H1 (cell line): ENCODE measurements at regions not wholly inside any gene's neighbourhood (a gene's known extent, or its start where the extent isn't known, plus 50 kb on each side); places are given as distances from the start of the nearest gene placed in this dataset.

ENCODE experiments used
- CTCF ChIA-PET: fragments of 300-600 bp; sonication (Branson Sonifier 250); formaldehyde crosslinking; loops from one replicate; lab custom pipeline; 2021; ENCODE audit not compliant: partially characterized antibody; lab: Charles Lee
- POLR2A ChIA-PET: fragments of 300-600 bp; sonication (Branson Sonifier 250); formaldehyde crosslinking; loops from one replicate; lab custom pipeline; 2021; ENCODE audit warnings: inconsistent platforms; ENCODE audit not compliant: partially characterized antibody; lab: Charles Lee
- DNase-seq, 2 experiments: peaks; one replicate each; pipeline versions ENCODE4 v3.0.0 to v3.0.0-alpha.2; 2010 to 2022; ENCODE audit warnings: low spot score in 2 of 2, low read depth in 1 of 2, mixed read lengths in 1 of 2
- FAIRE-seq: peaks from 2 replicates; lab custom pipeline; 2011; peaks lifted over from hg19 to GRCh38; lab: Jason Lieb, UNC
- H2AFZ ChIP-seq: 2 replicates; pipeline ENCODE4 v1.8.1; 2012; ENCODE audit warnings: low read length, inconsistent platforms
- H2AK5ac ChIP-seq: 2 replicates; pipeline ENCODE4 v1.6.1; 2013; ENCODE audit warnings: low read depth, low read length
- H2BK120ac ChIP-seq: replicated peaks from 2 replicates; pipeline ENCODE3; 2013; ENCODE audit warnings: low read depth, low read length, inconsistent platforms
- H2BK12ac ChIP-seq: 2 replicates; pipeline ENCODE4 v1.6.1; 2013; ENCODE audit warnings: low read depth, low read length
- H2BK15ac ChIP-seq: 2 replicates; pipeline ENCODE4 v1.6.1; 2013; ENCODE audit warnings: low read length
- H2BK20ac ChIP-seq: 2 replicates; pipeline ENCODE4 v1.6.1; 2013; ENCODE audit warnings: low read length
- H2BK5ac ChIP-seq: 2 replicates; pipeline ENCODE4 v1.6.1; 2013; ENCODE audit warnings: low read depth, low read length
- H3K14ac ChIP-seq: 2 replicates; pipeline ENCODE4 v1.6.1; 2013; ENCODE audit warnings: inconsistent platforms; ENCODE audit not compliant: insufficient read length
- H3K18ac ChIP-seq: 2 replicates; pipeline ENCODE4 v1.6.1; 2013; ENCODE audit warnings: low read length; ENCODE audit errors: extremely low read depth
- H3K23ac ChIP-seq: 2 replicates; pipeline ENCODE4 v1.6.1; 2013; ENCODE audit warnings: inconsistent platforms; ENCODE audit not compliant: insufficient read length
- H3K23me2 ChIP-seq: 2 replicates; pipeline ENCODE4 v1.6.1; 2013; ENCODE audit warnings: low read depth, low read length
- H3K27ac ChIP-seq: 2 replicates; pipeline ENCODE4 v1.6.1; 2011; ENCODE audit warnings: low read depth, low read length, inconsistent platforms
- H3K27me3 ChIP-seq, 4 experiments: replicated peaks in 1 of 4; 1 replicate in 1 of 4; 2 replicates in 3 of 4; pipeline versions ENCODE4 v1.6.1 to v1.8.1; 2011 to 2013; ENCODE audit warnings: low read length in 3 of 4, mild to moderate bottlenecking in 3 of 4, inconsistent platforms in 2 of 4, mixed read lengths in 2 of 4, moderate library complexity in 1 of 4; ENCODE audit not compliant: control insufficient read depth in 3 of 4, insufficient read depth in 3 of 4; ENCODE audit errors: extremely low read depth in 1 of 4
- H3K36me3 ChIP-seq, 4 experiments: 2 replicates each; pipeline versions ENCODE4 v1.6.1 to v1.8.1; 2011 to 2013; ENCODE audit warnings: mild to moderate bottlenecking in 4 of 4, low read length in 3 of 4, moderate library complexity in 2 of 4, control low read depth in 1 of 4, inconsistent platforms in 1 of 4; ENCODE audit not compliant: insufficient read depth in 4 of 4, control insufficient read depth in 2 of 4
- H3K4ac ChIP-seq: replicated peaks from 2 replicates; pipeline ENCODE3; 2013; ENCODE audit warnings: low read length, low read depth, mixed read lengths, inconsistent platforms; ENCODE audit not compliant: insufficient read length
- H3K4me1 ChIP-seq, 4 experiments: replicated peaks in 1 of 4; 1 replicate in 1 of 4; 2 replicates in 3 of 4; pipeline versions ENCODE4 v1.6.1 to v1.8.1; 2011 to 2013; ENCODE audit warnings: low read length in 3 of 4, inconsistent platforms in 2 of 4, mixed read lengths in 1 of 4; ENCODE audit not compliant: insufficient read depth in 4 of 4, control insufficient read depth in 3 of 4
- H3K4me2 ChIP-seq, 2 experiments: 2 replicates each; pipeline versions ENCODE4 v1.6.1 to v1.8.1; 2011 to 2013; ENCODE audit warnings: low read depth in 2 of 2, low read length in 2 of 2, control low read depth in 1 of 2, inconsistent platforms in 1 of 2, mild to moderate bottlenecking in 1 of 2; ENCODE audit not compliant: insufficient read depth in 1 of 2
- H3K4me3 ChIP-seq, 4 experiments: fragments of 200-600, 300-600 bp in 1 of 4; sonication (generic), shearing (Covaris generic), sonication (Bioruptor Twin) in 1 of 4; 2 replicates each; pipeline versions ENCODE4 v1.5.1 to v1.8.1; 2011 to 2016; ENCODE audit warnings: low read length in 4 of 4, low read depth in 3 of 4, control low read depth in 2 of 4, inconsistent platforms in 2 of 4, mild to moderate bottlenecking in 2 of 4, mixed read lengths in 1 of 4, moderate library complexity in 1 of 4; ENCODE audit not compliant: insufficient read depth in 2 of 4; ENCODE audit errors: extremely low read depth in 1 of 4
- H3K56ac ChIP-seq: replicated peaks from 2 replicates; pipeline ENCODE3; 2013; ENCODE audit warnings: low read depth, mild to moderate bottlenecking, mixed read lengths, low read length, inconsistent platforms; ENCODE audit not compliant: insufficient read length
- H3K79me1 ChIP-seq: 2 replicates; pipeline ENCODE4 v1.6.1; 2013; ENCODE audit warnings: low read depth, low read length, control low read depth
- H3K79me2 ChIP-seq, 2 experiments: 2 replicates each; pipeline versions ENCODE4 v1.6.1 to v1.8.1; 2012 to 2013; ENCODE audit warnings: low read length in 2 of 2, mild to moderate bottlenecking in 2 of 2, inconsistent platforms in 1 of 2; ENCODE audit not compliant: insufficient read depth in 2 of 2, control insufficient read depth in 1 of 2
- H3K9ac ChIP-seq, 4 experiments: replicated peaks in 1 of 4; 1 replicate in 1 of 4; 2 replicates in 3 of 4; pipeline versions ENCODE4 v1.6.1 to v1.8.1; 2011 to 2013; ENCODE audit warnings: low read depth in 3 of 4, low read length in 3 of 4, control low read depth in 2 of 4, mild to moderate bottlenecking in 2 of 4, moderate library complexity in 2 of 4, inconsistent platforms in 1 of 4; ENCODE audit errors: extremely low read depth in 1 of 4
- H3K9me3 ChIP-seq, 2 experiments: 2 replicates each; pipeline versions ENCODE4 v1.6.1 to v1.8.1; 2012 to 2013; ENCODE audit warnings: mild to moderate bottlenecking in 2 of 2, moderate library complexity in 2 of 2, control low read depth in 1 of 2, inconsistent platforms in 1 of 2, low read depth in 1 of 2, low read length in 1 of 2, mixed read lengths in 1 of 2; ENCODE audit not compliant: insufficient read depth in 2 of 2
- H4K20me1 ChIP-seq, 2 experiments: replicated peaks in 1 of 2; 2 replicates each; pipeline versions ENCODE3 to v1.8.1; 2011 to 2013; ENCODE audit warnings: inconsistent platforms in 2 of 2, low read length in 2 of 2, mild to moderate bottlenecking in 1 of 2; ENCODE audit not compliant: insufficient read depth in 2 of 2, control insufficient read depth in 1 of 2
- H4K5ac ChIP-seq: 2 replicates; pipeline ENCODE4 v1.6.1; 2013; ENCODE audit warnings: low read length, low read depth, mixed read lengths, inconsistent platforms; ENCODE audit not compliant: insufficient read length
- H4K8ac ChIP-seq: 2 replicates; pipeline ENCODE4 v1.8.0; 2013; ENCODE audit warnings: mild to moderate bottlenecking, moderate library complexity, low read length, inconsistent platforms; ENCODE audit not compliant: insufficient read depth; ENCODE audit errors: extremely low read depth
- H4K91ac ChIP-seq: replicated peaks from 2 replicates; pipeline ENCODE3; 2013; ENCODE audit warnings: low read length, mixed read lengths, inconsistent platforms; ENCODE audit not compliant: insufficient read length
- BACH1 ChIP-seq: IDR thresholded peaks from 2 replicates; pipeline ENCODE4 v1.6.1; 2012; ENCODE audit warnings: low read length, improper control_type of control experiment
- CBX5 ChIP-seq: fragments of 300-800, 300-1000 bp; sonication (generic); IDR thresholded peaks from 2 replicates; pipeline ENCODE4 v1.7.1; 2016; ENCODE audit warnings: antibody characterized with exemption, low read length, low read depth
- E2F6 ChIP-seq: IDR thresholded peaks from 2 replicates; pipeline ENCODE4 v1.6.1; 2012; ENCODE audit warnings: inconsistent platforms
- GTF2F1 ChIP-seq: IDR thresholded peaks from 2 replicates; pipeline ENCODE4 v1.6.1; 2012; ENCODE audit warnings: low read depth, low read length, improper control_type of control experiment, borderline replicate concordance
- KDM1A ChIP-seq: fragments of 200-600, 300-600 bp; sonication (generic); IDR thresholded peaks from 2 replicates; pipeline ENCODE4 v1.7.1; 2016; ENCODE audit warnings: mild to moderate bottlenecking, low read length, borderline replicate concordance
- NANOG ChIP-seq: IDR thresholded peaks from 2 replicates; pipeline ENCODE4 v1.6.1; 2011; ENCODE audit warnings: low read length, low read depth, mild to moderate bottlenecking, inconsistent platforms; ENCODE audit not compliant: insufficient read depth, poor library complexity, severe bottlenecking
- POLR2A ChIP-seq, 2 experiments: IDR thresholded peaks; 1 replicate in 1 of 2; 2 replicates in 1 of 2; pipeline ENCODE4 v1.6.1; 2011; ENCODE audit warnings: low read depth in 2 of 2, low read length in 2 of 2, mild to moderate bottlenecking in 2 of 2; ENCODE audit errors: control extremely low read depth in 1 of 2
- RFX5 ChIP-seq: IDR thresholded peaks from 2 replicates; pipeline ENCODE4 v1.6.1; 2011; ENCODE audit warnings: low read depth, low read length, improper control_type of control experiment, borderline replicate concordance
- RXRA ChIP-seq: IDR thresholded peaks from 2 replicates; pipeline ENCODE4 v1.6.1; 2011; ENCODE audit warnings: low read depth, mild to moderate bottlenecking, low read length, moderate library complexity; ENCODE audit not compliant: insufficient read depth
- SAP30 ChIP-seq: fragments of 300-600 bp; sonication (generic); IDR thresholded peaks from 2 replicates; pipeline ENCODE4 v1.7.1; 2012; ENCODE audit warnings: low read length, moderate library complexity, mild to moderate bottlenecking, inconsistent platforms; ENCODE audit not compliant: insufficient read depth, insufficient replicate concordance
- SIRT6 ChIP-seq: IDR thresholded peaks from one replicate; pipeline ENCODE4 v1.7.1; 2012; ENCODE audit warnings: low read length, inconsistent platforms
- SIX5 ChIP-seq: IDR thresholded peaks from 2 replicates; pipeline ENCODE4 v1.6.1; 2011; ENCODE audit warnings: mild to moderate bottlenecking, low read depth, low read length
- SP2 ChIP-seq: IDR thresholded peaks from 2 replicates; pipeline ENCODE4 v1.6.1; 2012; ENCODE audit warnings: mild to moderate bottlenecking, low read length, inconsistent platforms
- TBP ChIP-seq: IDR thresholded peaks from 2 replicates; pipeline ENCODE4 v1.6.1; 2011; ENCODE audit warnings: low read depth, low read length, improper control_type of control experiment
- TEAD4 ChIP-seq: IDR thresholded peaks from 2 replicates; pipeline ENCODE4 v1.6.1; 2012; ENCODE audit warnings: low read depth, low read length, inconsistent platforms, mixed read lengths
- WGBS, 2 experiments: shearing (Covaris generic) in 1 of 2; methylation state at CpG; one replicate each; pipeline versions ENCODE4 v1.1.6 to v1.1.7; 2013 to 2015; ENCODE audit warnings: low lambda C conversion rate in 2 of 2, mixed read lengths in 2 of 2, inconsistent platforms in 1 of 2, low coverage in 1 of 2, missing lambda C conversion rate in 1 of 2; ENCODE audit not compliant: insufficient replicate concordance in 2 of 2, insufficient coverage in 1 of 2, insufficient read length in 1 of 2; ENCODE audit errors: extremely low coverage in 1 of 2, missing lambda C conversion rate in 1 of 2; 5-methylcytosine and 5-hydroxymethylcytosine counted together

DNA sequence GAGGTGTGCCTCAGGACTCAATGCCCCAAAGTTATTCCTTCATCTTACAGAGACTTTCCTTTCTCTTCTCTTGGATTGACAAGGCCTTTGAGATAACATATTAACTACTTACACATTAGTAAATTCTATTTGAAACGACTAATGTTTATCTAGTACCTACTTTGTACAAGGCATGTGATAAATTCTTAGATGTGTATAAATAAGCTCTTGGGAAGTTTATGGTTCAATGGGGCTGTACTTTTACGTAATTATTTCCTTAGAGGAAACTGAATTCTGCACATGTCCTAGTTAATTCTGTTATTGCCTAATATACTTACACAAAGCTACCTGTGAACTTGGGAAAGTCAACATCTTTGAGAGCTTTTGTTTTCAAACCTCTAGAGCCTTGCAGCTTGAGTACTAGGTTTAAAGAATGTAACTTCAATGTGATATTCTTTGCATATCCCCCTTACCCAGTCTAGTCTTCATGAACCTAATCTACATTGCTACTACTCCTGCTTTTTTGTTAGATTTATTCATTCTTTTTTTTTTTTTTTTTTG lies 58.5 kb upstream of the RAP2B start:
- no peak overlapping the region for H2BK12ac ChIP-seq
- no peak overlapping the region for H4K91ac ChIP-seq
- H2BK5ac ChIP-seq = no peak overlapping the region
- H3K27me3 ChIP-seq = peaks cover 0 to 1% (median 0%) of the 10 kb centered on the region in 4 experiments; a peak in 1 of 7 replicates
- no peaks in the 10 kb centered on the region for H3K36me3 ChIP-seq
- no peaks in the 10 kb centered on the region for H3K79me1 ChIP-seq
- H4K5ac ChIP-seq = no peak overlapping the region
- H4K8ac ChIP-seq = no peak overlapping the region
- POLR2A ChIA-PET = no interaction called here
- H3K18ac ChIP-seq = no peak overlapping the region
- no peaks in the 10 kb centered on the region for H3K9me3 ChIP-seq
- H2BK15ac ChIP-seq = no peak overlapping the region
- CTCF ChIA-PET = interaction anchor here (0.6 kb wide), 1 partner anchor 97 kb away, joined by 3 read pairs; no protein-coding TSS in a partner anchor
- H2AK5ac ChIP-seq = no peak overlapping the region
- H2BK20ac ChIP-seq = no peak overlapping the region
- H3K23ac ChIP-seq = no peak overlapping the region
- H2BK120ac ChIP-seq = no peak overlapping the region
- H3K4ac ChIP-seq = no peak overlapping the region
- no peak overlapping the region for H2AFZ ChIP-seq
- no peak overlapping the region for H3K27ac ChIP-seq
- H3K4me3 ChIP-seq = no peak overlapping the region
- no peak overlapping the region for H3K56ac ChIP-seq
- 93% methylated on average over 2 of the region's 2 CpGs; no CpG with 5 or more reads in 1 of the 2 experiments for WGBS, 2 experiments
- FAIRE-seq (no peak), DNase-seq (no peak)
- no peaks in the 10 kb centered on the region for H3K4me1 ChIP-seq
- H3K14ac ChIP-seq = no peak overlapping the region
- H3K4me2 ChIP-seq = no peak overlapping the region
- H3K9ac ChIP-seq = no peak overlapping the region
- H3K23me2 ChIP-seq = no peaks in the 10 kb centered on the region
- no peaks in the 10 kb centered on the region for H3K79me2 ChIP-seq
- H4K20me1 ChIP-seq = no peaks in the 10 kb centered on the region
- TF ChIP-seq KDM1A = no peak
- TF ChIP-seq BACH1 = no peak
- no peak for TF ChIP-seq SIRT6
- no peak for TF ChIP-seq POLR2A (IDR thresholded peaks at IDR 0.05; ENCODE audit: control extremely low read depth in 1 of 2, low read depth in 2 of 2, low read length in 2 of 2)
- no peak for TF ChIP-seq GTF2F1
- no peak for TF ChIP-seq TEAD4
- no peak for TF ChIP-seq NANOG
- TF ChIP-seq SIX5 = no peak
- no peak for TF ChIP-seq RXRA
- TF ChIP-seq SP2 = no peak
- no peak for TF ChIP-seq E2F6
- no peak for TF ChIP-seq RFX5
- no peak for TF ChIP-seq SAP30
- no peak for TF ChIP-seq TBP
- no peak for TF ChIP-seq CBX5
